ENCODE measurements at regions not wholly inside any gene's neighbourhood (a gene's known extent, or its start where the extent isn't known, plus 50 kb on each side); places are given as distances from the start of the nearest gene placed in this dataset.

DNA sequence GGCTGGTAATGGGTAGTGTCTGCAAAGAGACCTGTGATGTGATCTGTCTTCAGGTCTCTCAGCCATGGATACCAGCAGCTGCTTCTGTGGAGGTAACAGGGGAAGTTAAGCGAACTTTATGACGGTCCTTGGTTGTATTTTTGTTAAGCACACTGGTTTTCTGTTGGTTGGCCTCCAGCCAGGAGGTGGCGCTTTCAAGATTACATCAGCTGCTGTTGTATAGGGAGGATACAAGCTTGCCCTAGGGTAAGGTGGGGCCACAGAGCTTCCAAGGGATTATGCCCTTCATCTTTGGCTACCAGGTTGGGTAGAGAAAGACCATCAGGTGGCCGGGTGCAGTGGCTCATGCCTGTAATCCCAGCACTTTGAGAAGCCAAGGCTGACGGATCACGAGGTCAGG, 834.2 kb upstream of the GALNTL6 start:
- DNase-seq (no peak), ATAC-seq (no peak)
- H3K27ac ChIP-seq: no peak overlapping the region
- H3K4me1 ChIP-seq: no peaks in the 10 kb centered on the region
- H3K4me3 ChIP-seq: no peak overlapping the region
- no peaks in the 10 kb centered on the region for H3K27me3 ChIP-seq
- no peaks in the 10 kb centered on the region for H3K9me3 ChIP-seq
- intact Hi-C loops (cut with DNase I): no loop called here
- TF ChIP-seq POLR2A (IDR thresholded peaks at IDR 0.05): no peak
- TF ChIP-seq, protein P1, sequence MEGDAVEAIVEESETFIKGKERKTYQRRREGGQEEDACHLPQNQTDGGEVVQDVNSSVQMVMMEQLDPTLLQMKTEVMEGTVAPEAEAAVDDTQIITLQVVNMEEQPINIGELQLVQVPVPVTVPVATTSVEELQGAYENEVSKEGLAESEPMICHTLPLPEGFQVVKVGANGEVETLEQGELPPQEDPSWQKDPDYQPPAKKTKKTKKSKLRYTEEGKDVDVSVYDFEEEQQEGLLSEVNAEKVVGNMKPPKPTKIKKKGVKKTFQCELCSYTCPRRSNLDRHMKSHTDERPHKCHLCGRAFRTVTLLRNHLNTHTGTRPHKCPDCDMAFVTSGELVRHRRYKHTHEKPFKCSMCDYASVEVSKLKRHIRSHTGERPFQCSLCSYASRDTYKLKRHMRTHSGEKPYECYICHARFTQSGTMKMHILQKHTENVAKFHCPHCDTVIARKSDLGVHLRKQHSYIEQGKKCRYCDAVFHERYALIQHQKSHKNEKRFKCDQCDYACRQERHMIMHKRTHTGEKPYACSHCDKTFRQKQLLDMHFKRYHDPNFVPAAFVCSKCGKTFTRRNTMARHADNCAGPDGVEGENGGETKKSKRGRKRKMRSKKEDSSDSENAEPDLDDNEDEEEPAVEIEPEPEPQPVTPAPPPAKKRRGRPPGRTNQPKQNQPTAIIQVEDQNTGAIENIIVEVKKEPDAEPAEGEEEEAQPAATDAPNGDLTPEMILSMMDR (IDR thresholded peaks at IDR 0.05): no peak
- no peaks in the 10 kb centered on the region for H3K36me3 ChIP-seq (replicated peaks in 1 of 2; ENCODE audit: insufficient read depth in 1 of 2, low read depth in 2 of 2)
- 88 to 100% methylated on average over 6 of the region's 6 CpGs for WGBS, 2 donors

DNA sequence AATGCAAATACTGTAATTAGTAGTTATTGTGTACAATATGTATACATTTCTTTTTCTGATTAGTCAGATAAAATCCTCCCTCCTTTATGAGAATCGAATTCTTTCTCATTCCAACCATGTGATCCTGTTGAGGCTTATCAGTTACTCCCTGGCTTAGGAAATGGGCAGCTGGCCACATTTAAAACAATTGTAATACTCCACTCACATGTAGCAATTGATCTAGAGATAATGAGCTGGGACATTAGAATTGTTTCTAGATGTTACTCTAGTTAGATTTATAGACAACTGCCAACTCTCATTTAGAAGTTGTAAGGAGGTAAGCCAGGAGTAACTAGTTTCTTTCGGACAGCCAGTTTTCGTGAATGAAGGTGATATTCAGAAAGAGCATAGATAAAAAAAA, 859.3 kb upstream of the AADAT start:
- no peak for TF ChIP-seq POLR2A (IDR thresholded peaks at IDR 0.05)
- TF ChIP-seq, protein P1 (IDR thresholded peaks at IDR 0.05): no peak
- 67 to 71% methylated on average over 3 of the region's 3 CpGs for WGBS, 2 donors
- Histone ChIP-seq H3K4me1 (no peaks in the 10 kb centered on the region), H3K27ac (no peak overlapping the region), H3K4me3 (no peak overlapping the region), H3K27me3 (no peaks in the 10 kb centered on the region), H3K9me3 (no peaks in the 10 kb centered on the region), H3K36me3 (replicated peaks in 1 of 2; ENCODE audit: insufficient read depth in 1 of 2, low read depth in 2 of 2) (no peaks in the 10 kb centered on the region)
- ATAC-seq: no peak
- intact Hi-C loops (cut with DNase I): no loop called here
- no peak for DNase-seq

DNA sequence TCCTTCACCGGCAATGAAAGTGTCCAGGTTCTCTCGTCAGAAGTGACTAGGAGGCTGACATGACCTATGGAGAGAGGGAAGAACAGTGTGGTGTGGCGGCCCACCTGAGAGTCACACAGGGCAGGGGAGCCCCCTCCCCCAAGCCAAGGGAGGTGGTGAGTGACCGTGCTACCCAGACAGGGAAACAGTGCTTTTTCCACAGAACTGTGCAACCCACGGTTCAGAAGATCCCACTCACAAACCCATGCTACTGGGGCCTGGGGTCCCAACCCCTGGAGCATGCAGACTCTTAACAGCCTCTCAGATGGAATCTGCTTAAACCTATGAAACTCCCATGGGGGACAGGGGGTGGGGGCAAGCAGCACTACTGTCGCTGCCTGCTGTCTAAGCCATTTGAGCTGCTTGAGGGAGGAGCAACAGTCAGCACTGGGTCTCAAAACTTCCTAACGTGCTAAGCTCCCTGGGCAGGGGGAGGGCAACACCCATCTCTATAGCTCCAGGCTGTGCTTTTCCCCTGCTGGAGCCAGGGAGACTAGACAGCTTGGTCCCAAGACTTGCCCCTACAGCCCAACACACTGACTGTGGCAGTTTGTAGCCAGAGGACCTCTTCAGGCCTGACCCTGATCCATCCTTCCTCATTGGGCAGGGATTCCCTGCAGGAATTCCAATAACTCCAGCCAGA, 850.4 kb upstream of the AADAT start:
- no peak for ATAC-seq
- 78 to 88% methylated on average over 6 to 7 of the region's 7 CpGs for WGBS, 2 donors

DNA sequence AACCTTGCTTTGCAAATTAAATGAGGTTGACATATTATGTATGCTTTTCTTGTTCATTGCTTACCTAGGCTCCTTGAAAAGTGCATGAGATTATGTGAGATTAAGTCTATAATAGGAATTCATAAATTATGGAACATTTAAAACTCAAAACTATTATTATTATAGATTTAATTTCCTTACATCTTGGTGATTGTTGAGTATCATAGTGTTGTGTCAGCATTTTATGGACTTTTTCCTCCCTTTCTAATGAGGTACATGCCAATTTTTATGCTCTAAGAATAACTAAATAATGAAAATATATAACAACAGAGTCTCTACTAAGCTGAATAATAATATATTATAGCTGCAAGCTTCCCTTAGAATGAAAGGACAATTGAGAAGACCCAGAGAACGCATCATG, 848.8 kb upstream of the AADAT start:
- TF ChIP-seq, protein P1 (IDR thresholded peaks at IDR 0.05): no peak
- no peak for TF ChIP-seq POLR2A (IDR thresholded peaks at IDR 0.05)
- WGBS, 2 donors: 58 to 62% methylated on average over 1 of the region's 1 CpG
- Histone ChIP-seq H3K4me1 (no peaks in the 10 kb centered on the region), H3K27ac (no peak overlapping the region), H3K27me3 (no peaks in the 10 kb centered on the region), H3K36me3 (replicated peaks in 1 of 2; ENCODE audit: insufficient read depth in 1 of 2, low read depth in 2 of 2) (no peaks in the 10 kb centered on the region), H3K9me3 (no peaks in the 10 kb centered on the region), H3K4me3 (no peak overlapping the region)
- DNase-seq (no peak), ATAC-seq (no peak)
- intact Hi-C loops (cut with DNase I): no loop called here

More for the DNA sequence above, 850.4 kb upstream of the AADAT start:
- H3K4me1 ChIP-seq: no peaks in the 10 kb centered on the region
- no peak for DNase-seq
- intact Hi-C loops (cut with DNase I): no loop called here
- H3K27ac ChIP-seq: no peak overlapping the region
- TF ChIP-seq POLR2A (IDR thresholded peaks at IDR 0.05): no peak
- H3K4me3 ChIP-seq: no peak overlapping the region
- no peaks in the 10 kb centered on the region for H3K36me3 ChIP-seq (replicated peaks in 1 of 2; ENCODE audit: insufficient read depth in 1 of 2, low read depth in 2 of 2)
- no peaks in the 10 kb centered on the region for H3K9me3 ChIP-seq
- H3K27me3 ChIP-seq: no peaks in the 10 kb centered on the region

DNA sequence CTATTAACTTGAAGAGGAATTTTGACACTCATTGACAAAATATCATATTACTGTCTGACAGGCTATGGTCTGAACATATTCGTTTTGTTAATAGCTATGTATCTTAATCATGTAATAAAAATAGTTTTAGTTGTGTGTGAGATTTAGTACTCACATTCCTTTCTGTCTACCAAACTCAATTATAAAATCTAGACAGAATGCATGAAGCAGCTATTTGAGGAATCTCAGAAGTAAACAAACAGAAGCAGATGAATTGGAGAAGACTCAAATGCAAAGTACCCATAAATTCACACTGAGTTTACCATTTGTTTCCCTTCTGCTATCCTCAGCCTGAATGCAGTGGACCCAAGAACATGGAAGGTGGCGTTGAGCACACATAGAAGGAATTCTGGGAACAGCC, 841.6 kb upstream of the AADAT start:
- DNase-seq: no peak
- Histone ChIP-seq H3K9me3 (no peaks in the 10 kb centered on the region), H3K4me1 (no peaks in the 10 kb centered on the region), H3K36me3 (replicated peaks in 1 of 2; ENCODE audit: insufficient read depth in 1 of 2, low read depth in 2 of 2) (no peaks in the 10 kb centered on the region), H3K27ac (no peak overlapping the region), H3K27me3 (no peaks in the 10 kb centered on the region), H3K4me3 (no peak overlapping the region)
- no peak for ATAC-seq
- 57 to 62% methylated on average over 2 of the region's 2 CpGs for WGBS, 2 donors
- intact Hi-C loops (cut with DNase I): no loop called here
- TF ChIP-seq POLR2A (IDR thresholded peaks at IDR 0.05): no peak
- TF ChIP-seq, protein P1 (IDR thresholded peaks at IDR 0.05): no peak

Data from body of pancreas (tissue), 4 donors.